Activated CD4-positive, alpha-beta T cell treated with anti-CD3 and anti-CD28 coated beads, Interleukin-2, amount 50 U/mL, for 16 hours (primary cell): ENCODE measurements at regions not wholly inside any gene's neighbourhood (a gene's known extent, or its start where the extent isn't known, plus 50 kb on each side); places are given as distances from the start of the nearest gene placed in this dataset.
"Not testable (repeated sequence)": the region's sequence is repeated elsewhere in the genome, so short reads cannot be mapped to it uniquely, and the experiment has no call there.

Experiments used
- DNase-seq: peaks from one replicate; pipeline ENCODE4 v3.0.0-alpha.2; 2020

DNA sequence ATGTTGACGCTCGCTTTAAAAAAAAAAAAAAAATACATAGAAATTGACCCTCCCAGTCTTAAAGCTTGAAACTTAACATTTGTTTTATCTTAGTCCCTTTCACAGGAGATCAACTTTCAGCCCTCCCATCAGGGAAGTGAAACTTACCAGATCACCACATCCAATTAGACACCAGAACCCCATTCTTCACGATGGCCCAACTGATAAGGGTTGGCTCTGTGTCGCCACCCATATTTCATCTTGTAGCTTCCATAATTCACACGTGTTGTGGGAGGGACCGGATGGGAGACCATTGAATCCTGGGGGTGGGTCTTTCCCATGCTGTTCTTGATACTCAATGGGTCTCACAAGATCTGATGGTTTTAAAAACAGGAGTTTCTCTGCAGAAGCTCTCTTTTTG is 629.4 kb upstream of the KCND2 start:
- no peak for DNase-seq

DNA sequence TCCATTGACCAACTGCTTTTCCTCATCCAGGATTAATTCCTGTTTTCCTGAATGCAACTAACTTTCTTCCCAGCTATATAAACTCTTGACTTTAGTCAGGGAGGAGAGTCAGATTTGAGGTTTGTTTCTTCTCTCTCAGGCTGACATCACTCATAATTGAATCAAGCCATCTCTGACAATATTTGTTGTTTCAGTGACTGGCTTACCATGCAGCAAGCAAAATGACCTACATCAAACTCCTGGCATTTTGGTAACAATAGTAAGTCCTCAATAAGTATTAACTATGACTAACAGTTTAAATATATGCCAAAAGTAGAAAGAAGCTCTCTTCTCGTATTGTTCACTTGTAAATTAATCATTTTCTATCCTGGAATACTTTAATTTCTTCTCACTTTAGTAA is 625.7 kb upstream of the KCND2 start:
- DNase-seq, result no peak

GRCh38 chr7:119648752-119649151 is 624.2 kb upstream of the KCND2 start:
- DNase-seq, result not testable (repeated sequence)

DNA sequence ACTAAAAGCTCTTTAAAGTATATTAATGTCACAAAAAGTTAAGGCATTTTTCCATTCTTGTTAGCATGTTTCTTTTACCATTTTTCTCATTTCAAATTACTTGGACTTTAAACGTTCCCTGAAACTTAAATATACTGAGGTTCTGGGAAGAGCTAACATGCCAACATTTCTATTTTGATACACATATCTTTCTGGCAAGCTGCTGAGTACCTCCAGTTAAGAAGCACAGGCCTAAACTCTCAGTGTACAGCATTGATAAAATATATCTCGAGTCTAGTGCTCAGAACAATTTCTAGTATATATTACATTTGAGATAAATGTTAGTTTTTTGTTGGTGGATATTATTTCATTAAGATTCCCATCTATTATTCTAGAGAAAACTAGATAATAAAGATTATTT is 612.9 kb upstream of the KCND2 start:
- no peak for DNase-seq

DNA sequence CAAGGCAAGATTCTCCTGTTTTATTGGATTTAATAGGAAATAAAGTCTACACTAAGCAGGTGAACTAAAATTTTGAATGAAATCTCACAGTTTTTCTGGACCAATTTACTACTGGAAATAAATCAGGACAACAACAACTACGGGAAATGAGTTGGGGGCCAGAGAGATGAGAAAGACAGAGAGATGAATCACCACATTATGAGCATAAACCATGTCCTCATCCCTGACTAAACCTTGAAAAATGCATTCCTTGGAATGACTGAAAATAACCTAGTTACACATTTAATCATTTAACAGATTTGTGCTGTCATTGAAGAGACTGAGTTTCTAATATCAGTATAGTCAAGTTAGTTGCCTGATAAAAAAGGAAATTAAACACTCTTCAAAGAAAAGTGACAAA is 608.4 kb upstream of the KCND2 start:
- DNase-seq, result no peak

GRCh38 chr7:119665796-119666195 is 607.2 kb upstream of the KCND2 start:
- DNase-seq, result no peak

GRCh38 chr7:119681336-119681735 is 591.6 kb upstream of the KCND2 start:
- DNase-seq, result no peak

DNA sequence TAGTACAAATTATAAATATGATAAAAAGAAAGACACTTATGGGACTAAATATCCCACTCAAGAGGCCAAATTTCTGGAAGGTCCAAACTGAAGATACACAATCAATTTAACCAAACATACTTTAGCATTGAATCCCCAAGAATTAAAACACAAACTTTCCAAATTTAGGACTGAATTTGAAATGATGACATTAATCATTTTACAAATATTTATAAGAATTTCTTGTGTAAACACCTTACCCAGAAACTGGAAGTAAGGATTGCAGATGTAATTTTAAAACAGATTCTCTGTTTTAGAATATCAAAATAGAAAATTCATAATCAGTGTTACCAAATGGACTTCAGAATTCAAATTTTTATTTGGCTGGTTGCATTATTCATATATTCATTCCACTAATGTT is 588.2 kb upstream of the KCND2 start:
- no peak for DNase-seq

- no peak for DNase-seq
These were observed 587.1 kb upstream of the KCND2 start for GRCh38 chr7:119685906-119686305.

DNA sequence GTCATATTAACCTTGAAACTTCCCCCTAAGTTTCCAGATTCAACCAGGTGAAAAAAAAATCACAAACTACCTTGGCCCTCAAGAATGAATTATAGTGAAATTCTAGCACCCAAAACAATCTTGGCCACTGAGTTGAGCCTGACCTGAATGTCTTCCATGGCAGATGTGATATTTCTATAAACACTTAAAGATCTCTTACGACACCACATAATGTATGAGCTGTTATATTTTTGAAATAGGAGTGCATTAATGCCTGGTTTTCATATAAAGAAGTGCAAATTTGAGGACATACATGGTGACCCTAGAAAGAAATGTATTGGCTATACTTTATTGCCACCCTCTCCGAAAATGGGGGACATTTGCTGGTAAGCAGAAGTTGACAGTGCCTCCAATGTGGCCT is 584.1 kb upstream of the KCND2 start:
- no peak for DNase-seq

DNA sequence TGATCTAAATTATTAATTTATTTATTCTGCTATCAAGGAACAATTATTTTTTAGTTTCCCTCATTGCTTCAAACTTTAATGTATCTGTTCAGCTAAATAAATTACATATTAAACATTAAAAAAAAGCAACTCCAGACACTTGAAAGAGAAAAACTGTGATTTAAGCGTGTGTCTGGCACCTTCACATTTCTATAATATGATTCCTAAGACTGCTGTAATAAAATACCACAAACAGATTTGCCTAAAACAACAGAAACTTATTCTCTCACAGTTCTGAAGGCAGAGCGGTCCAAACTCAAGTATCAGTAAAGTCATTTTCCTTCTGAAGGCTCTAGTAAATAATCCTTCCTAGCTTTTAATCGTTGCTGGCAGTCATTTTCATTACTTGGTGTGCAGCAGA is 580.4 kb upstream of the KCND2 start:
- no peak for DNase-seq

- DNase-seq, result no peak
These were observed 578.5 kb upstream of the KCND2 start for GRCh38 chr7:119694506-119694905.

- DNase-seq, result no peak
These were observed 576.6 kb upstream of the KCND2 start for GRCh38 chr7:119696336-119696735.

DNA sequence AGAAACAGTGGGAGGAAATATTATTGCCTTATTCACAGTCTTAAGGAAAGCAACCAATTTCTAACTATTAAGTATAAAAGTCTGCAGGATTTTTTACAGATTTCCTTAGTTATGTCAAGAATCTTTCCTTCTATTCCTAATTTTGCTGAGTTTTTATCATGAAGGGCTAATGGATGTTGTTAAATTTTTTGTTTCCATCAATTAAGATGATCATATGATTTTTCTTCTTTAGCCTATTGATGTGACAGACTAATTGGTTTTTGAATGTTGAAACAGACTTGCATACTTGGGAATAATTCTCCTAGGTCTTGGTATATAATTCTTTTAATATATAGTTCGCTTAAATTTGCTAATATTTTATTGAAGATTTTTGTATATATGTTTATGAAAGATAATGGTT is 569.1 kb upstream of the KCND2 start:
- no peak for DNase-seq

DNA sequence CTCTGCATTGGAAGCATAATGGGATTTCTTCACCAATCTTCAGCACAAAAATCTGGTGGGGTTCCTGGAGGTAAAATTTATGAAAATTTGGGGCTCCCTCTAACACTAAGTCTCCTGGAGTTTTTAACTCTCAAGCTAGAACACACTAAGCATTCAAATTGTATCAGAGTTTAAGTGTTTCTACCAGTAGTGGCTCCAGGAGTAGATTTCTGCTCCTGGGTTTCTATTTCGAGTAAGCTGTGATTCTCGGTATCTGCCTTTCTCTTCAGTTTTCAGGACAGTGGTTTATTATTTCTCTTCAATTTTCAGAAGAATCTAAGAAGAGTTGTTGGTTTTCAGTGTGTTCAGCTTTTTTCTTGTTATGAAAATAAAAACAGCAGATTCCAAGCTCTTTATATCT is 566.4 kb upstream of the KCND2 start:
- no peak for DNase-seq

GRCh38 chr7:119708891-119709290 is 564.1 kb upstream of the KCND2 start:
- DNase-seq, result no peak

DNA sequence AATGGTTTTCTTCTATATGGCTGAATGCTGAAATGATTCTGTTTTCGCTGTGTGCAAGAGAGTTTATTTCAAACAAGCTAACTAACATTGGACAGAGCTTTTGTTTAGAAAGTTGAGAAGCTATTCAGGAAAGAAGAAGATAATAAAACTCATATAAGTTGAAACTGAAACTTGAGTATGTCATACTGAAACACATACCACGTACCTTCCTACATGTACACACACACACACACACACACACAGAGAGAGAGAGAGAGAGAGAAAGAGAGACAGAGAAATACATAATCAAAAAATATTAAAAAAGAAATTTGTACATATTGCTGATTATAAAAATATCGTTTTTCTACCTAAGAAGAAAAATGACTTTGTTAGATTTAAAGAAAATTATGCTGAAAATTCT is 561.9 kb upstream of the KCND2 start:
- no peak for DNase-seq

- DNase-seq, result no peak
These were observed 560.0 kb upstream of the KCND2 start for GRCh38 chr7:119712886-119713462.

- no peak for DNase-seq
These were observed 559.4 kb upstream of the KCND2 start for GRCh38 chr7:119713606-119714005.

- DNase-seq, result no peak
These were observed 552.4 kb upstream of the KCND2 start for GRCh38 chr7:119720541-119720940.

GRCh38 chr7:119724041-119724792 is 548.8 kb upstream of the KCND2 start:
- no peak for DNase-seq

GRCh38 chr7:119733127-119733879 is 539.7 kb upstream of the KCND2 start:
- DNase-seq, result no peak

- DNase-seq, result no peak
These were observed 535.6 kb upstream of the KCND2 start for GRCh38 chr7:119737390-119737789.

- not testable (repeated sequence) for DNase-seq
These were observed 527.7 kb upstream of the KCND2 start for GRCh38 chr7:119745280-119745679.
